ENCODE measurements at regions not wholly inside any gene's neighbourhood (a gene's known extent, or its start where the extent isn't known, plus 50 kb on each side); places are given as distances from the start of the nearest gene placed in this dataset.
A peak's percentile ranks its signal among the peaks of the same experiment; 100 is the strongest.

GRCh38 chr6:93036835-93037234, 382.5 kb downstream of the EPHA7 start:
- intact Hi-C loops (cut with micrococcal nuclease; ENCODE audit: unreplicated experiment) = loop anchor here (5.0 kb wide), 1 partner anchor 385 kb away; no protein-coding TSS in a partner anchor

More at GRCh38 chr6:93036835-93037234, 382.5 kb downstream of the EPHA7 start:
- Histone ChIP-seq H3K9me3 (replicated peaks; ENCODE audit: control insufficient read depth, insufficient read depth, low read length) (no peaks in the 10 kb centered on the region), H4K20me1 (ENCODE audit: control insufficient read depth, insufficient read depth) (no peaks in the 10 kb centered on the region), H3K4me3 (no peak overlapping the region), H3K27me3 (replicated peaks in 1 of 2; ENCODE audit: control insufficient read depth in 2 of 2, insufficient read depth in 2 of 2, low read length in 1 of 2) (no peaks in the 10 kb centered on the region), H3K9ac (ENCODE audit: control insufficient read depth, insufficient read depth, low read length) (no peak overlapping the region), H3K4me2 (ENCODE audit: control insufficient read depth, insufficient read depth) (no peak overlapping the region), H3K79me2 (ENCODE audit: control insufficient read depth, insufficient read depth, low read length) (no peaks in the 10 kb centered on the region), H3K27ac (ENCODE audit: control insufficient read depth, insufficient read depth) (no peak overlapping the region), H3K4me1 (ENCODE audit: control insufficient read depth, insufficient read depth, low read length) (no peaks in the 10 kb centered on the region), H2AFZ (ENCODE audit: control insufficient read depth, low read depth, low read length) (no peak overlapping the region), H3K36me3 (ENCODE audit: control insufficient read depth in 2 of 2, insufficient read depth in 2 of 2, low read length in 1 of 2) (no peaks in the 10 kb centered on the region)
- 0% methylated on average over 1 of the region's 1 CpG for WGBS (ENCODE audit: insufficient coverage, insufficient replicate concordance, low lambda C conversion rate, missing lambda C conversion rate)
- TF ChIP-seq, protein P1, sequence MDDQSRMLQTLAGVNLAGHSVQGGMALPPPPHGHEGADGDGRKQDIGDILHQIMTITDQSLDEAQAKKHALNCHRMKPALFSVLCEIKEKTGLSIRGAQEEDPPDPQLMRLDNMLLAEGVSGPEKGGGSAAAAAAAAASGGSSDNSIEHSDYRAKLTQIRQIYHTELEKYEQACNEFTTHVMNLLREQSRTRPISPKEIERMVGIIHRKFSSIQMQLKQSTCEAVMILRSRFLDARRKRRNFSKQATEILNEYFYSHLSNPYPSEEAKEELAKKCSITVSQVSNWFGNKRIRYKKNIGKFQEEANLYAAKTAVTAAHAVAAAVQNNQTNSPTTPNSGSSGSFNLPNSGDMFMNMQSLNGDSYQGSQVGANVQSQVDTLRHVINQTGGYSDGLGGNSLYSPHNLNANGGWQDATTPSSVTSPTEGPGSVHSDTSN (IDR thresholded peaks at IDR 0.05; ENCODE audit: insufficient replicate concordance, low read depth, low read length) = no peak
- TF ChIP-seq, protein P2, sequence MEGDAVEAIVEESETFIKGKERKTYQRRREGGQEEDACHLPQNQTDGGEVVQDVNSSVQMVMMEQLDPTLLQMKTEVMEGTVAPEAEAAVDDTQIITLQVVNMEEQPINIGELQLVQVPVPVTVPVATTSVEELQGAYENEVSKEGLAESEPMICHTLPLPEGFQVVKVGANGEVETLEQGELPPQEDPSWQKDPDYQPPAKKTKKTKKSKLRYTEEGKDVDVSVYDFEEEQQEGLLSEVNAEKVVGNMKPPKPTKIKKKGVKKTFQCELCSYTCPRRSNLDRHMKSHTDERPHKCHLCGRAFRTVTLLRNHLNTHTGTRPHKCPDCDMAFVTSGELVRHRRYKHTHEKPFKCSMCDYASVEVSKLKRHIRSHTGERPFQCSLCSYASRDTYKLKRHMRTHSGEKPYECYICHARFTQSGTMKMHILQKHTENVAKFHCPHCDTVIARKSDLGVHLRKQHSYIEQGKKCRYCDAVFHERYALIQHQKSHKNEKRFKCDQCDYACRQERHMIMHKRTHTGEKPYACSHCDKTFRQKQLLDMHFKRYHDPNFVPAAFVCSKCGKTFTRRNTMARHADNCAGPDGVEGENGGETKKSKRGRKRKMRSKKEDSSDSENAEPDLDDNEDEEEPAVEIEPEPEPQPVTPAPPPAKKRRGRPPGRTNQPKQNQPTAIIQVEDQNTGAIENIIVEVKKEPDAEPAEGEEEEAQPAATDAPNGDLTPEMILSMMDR (IDR thresholded peaks at IDR 0.05 in 2 of 3, conservative IDR thresholded peaks at IDR 0.05 in 1 of 3; ENCODE audit: control insufficient read depth in 2 of 3, extremely low read depth in 1 of 3, insufficient read depth in 1 of 3, low read depth in 3 of 3, low read length in 3 of 3) = peak; percentile 13 to 44 (median 42); a peak in 3 of 6 replicates
- TF ChIP-seq SMC3 (IDR thresholded peaks at IDR 0.05; ENCODE audit: borderline replicate concordance, low read length) (peak; percentile 31; the same call in 1 of the 2 replicates), CHD1 (IDR thresholded peaks at IDR 0.05; ENCODE audit: low read depth, low read length) (no peak), SUZ12 (IDR thresholded peaks at IDR 0.05; ENCODE audit: unreplicated experiment) (no peak), NR2C2 (IDR thresholded peaks at IDR 0.05; ENCODE audit: borderline replicate concordance, control insufficient read depth, insufficient read length, low read depth) (no peak), RAD21 (IDR thresholded peaks at IDR 0.05; ENCODE audit: insufficient read depth, low read depth, low read length) (peak; percentile 35; the same call in 1 of the 2 replicates)
- TF ChIP-seq, protein P3, sequence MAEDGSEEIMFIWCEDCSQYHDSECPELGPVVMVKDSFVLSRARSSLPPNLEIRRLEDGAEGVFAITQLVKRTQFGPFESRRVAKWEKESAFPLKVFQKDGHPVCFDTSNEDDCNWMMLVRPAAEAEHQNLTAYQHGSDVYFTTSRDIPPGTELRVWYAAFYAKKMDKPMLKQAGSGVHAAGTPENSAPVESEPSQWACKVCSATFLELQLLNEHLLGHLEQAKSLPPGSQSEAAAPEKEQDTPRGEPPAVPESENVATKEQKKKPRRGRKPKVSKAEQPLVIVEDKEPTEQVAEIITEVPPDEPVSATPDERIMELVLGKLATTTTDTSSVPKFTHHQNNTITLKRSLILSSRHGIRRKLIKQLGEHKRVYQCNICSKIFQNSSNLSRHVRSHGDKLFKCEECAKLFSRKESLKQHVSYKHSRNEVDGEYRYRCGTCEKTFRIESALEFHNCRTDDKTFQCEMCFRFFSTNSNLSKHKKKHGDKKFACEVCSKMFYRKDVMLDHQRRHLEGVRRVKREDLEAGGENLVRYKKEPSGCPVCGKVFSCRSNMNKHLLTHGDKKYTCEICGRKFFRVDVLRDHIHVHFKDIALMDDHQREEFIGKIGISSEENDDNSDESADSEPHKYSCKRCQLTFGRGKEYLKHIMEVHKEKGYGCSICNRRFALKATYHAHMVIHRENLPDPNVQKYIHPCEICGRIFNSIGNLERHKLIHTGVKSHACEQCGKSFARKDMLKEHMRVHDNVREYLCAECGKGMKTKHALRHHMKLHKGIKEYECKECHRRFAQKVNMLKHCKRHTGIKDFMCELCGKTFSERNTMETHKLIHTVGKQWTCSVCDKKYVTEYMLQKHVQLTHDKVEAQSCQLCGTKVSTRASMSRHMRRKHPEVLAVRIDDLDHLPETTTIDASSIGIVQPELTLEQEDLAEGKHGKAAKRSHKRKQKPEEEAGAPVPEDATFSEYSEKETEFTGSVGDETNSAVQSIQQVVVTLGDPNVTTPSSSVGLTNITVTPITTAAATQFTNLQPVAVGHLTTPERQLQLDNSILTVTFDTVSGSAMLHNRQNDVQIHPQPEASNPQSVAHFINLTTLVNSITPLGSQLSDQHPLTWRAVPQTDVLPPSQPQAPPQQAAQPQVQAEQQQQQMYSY (CRISPR knock-in tag; IDR thresholded peaks at IDR 0.05) = no peak
- TF ChIP-seq, protein P4, sequence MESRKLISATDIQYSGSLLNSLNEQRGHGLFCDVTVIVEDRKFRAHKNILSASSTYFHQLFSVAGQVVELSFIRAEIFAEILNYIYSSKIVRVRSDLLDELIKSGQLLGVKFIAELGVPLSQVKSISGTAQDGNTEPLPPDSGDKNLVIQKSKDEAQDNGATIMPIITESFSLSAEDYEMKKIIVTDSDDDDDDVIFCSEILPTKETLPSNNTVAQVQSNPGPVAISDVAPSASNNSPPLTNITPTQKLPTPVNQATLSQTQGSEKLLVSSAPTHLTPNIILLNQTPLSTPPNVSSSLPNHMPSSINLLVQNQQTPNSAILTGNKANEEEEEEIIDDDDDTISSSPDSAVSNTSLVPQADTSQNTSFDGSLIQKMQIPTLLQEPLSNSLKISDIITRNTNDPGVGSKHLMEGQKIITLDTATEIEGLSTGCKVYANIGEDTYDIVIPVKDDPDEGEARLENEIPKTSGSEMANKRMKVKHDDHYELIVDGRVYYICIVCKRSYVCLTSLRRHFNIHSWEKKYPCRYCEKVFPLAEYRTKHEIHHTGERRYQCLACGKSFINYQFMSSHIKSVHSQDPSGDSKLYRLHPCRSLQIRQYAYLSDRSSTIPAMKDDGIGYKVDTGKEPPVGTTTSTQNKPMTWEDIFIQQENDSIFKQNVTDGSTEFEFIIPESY (IDR thresholded peaks at IDR 0.05) = no peak
- BruUV-seq (replicated peaks) = no TSS peak
- ChIA-PET RAD21 (ENCODE audit: unreplicated experiment) (interaction anchor here (0.7 to 0.8 kb wide), 2 partner anchors 210 to 387 kb away, joined by 3 to 7 read pairs; no protein-coding TSS in a partner anchor), POLR2A (no interaction called here), CTCF (interaction anchor here (1.0 to 3.1 kb wide), 3 partner anchors 10 to 387 kb away, joined by 3 to 20 read pairs (median 4); no protein-coding TSS in a partner anchor), SMC1A (ENCODE audit: uncharacterized antibody, unreplicated experiment) (interaction anchor here (0.8 kb wide), 1 partner anchor 12 kb away, joined by 4 read pairs; no protein-coding TSS in a partner anchor)
- in situ Hi-C loops (cut with MboI) = no loop called here
- ATAC-seq = peak; percentile 70
- FAIRE-seq = no peak
- no peak for DNase-seq (ENCODE audit: low read depth, low spot score)

Data from GM12878 (cell line).